Keratinocyte (primary cell): ENCODE measurements at regions not wholly inside any gene's neighbourhood (a gene's known extent, or its start where the extent isn't known, plus 50 kb on each side); places are given as distances from the start of the nearest gene placed in this dataset.

Experiments used
- DNase-seq: peaks from one replicate; pipeline ENCODE4 v3.0.0-alpha.2; 2011; ENCODE audit warnings: low read depth, missing footprints, low spot score
- FAIRE-seq: peaks from 2 replicates; lab custom pipeline; 2011; peaks lifted over from hg19 to GRCh38; lab: Jason Lieb, UNC
- H2AFZ ChIP-seq: 2 replicates; pipeline ENCODE4 v1.6.0; 2012; ENCODE audit warnings: low read length, control low read depth, inconsistent platforms; ENCODE audit not compliant: control insufficient read depth
- H3K27ac ChIP-seq: 2 replicates; pipeline ENCODE4 v1.5.1; 2011; ENCODE audit warnings: low read length; ENCODE audit not compliant: control insufficient read depth, insufficient read depth
- H3K27me3 ChIP-seq: 3 replicates; pipeline ENCODE4 v1.6.0; 2011; ENCODE audit warnings: low read length; ENCODE audit not compliant: control insufficient read depth, insufficient read depth; ENCODE audit errors: extremely low read depth
- H3K36me3 ChIP-seq, 2 experiments: 2 replicates in 1 of 2; 3 replicates in 1 of 2; pipeline ENCODE4 v1.5.1; 2011; ENCODE audit warnings: low read length in 2 of 2, mild to moderate bottlenecking in 1 of 2; ENCODE audit not compliant: control insufficient read depth in 2 of 2, insufficient read depth in 2 of 2; ENCODE audit errors: extremely low read depth in 1 of 2
- H3K4me1 ChIP-seq: 3 replicates; pipeline ENCODE4 v1.5.1; 2011; ENCODE audit warnings: low read length; ENCODE audit not compliant: control insufficient read depth, insufficient read depth; ENCODE audit errors: extremely low read depth
- H3K4me2 ChIP-seq: 3 replicates; pipeline ENCODE4 v1.6.0; 2011; ENCODE audit warnings: low read depth, low read length; ENCODE audit not compliant: control insufficient read depth, insufficient read depth; ENCODE audit errors: extremely low read depth
- H3K4me3 ChIP-seq, 3 experiments: fragments of 200-600 bp in 1 of 3; sonication (generic) in 1 of 3; 2 replicates in 2 of 3; 3 replicates in 1 of 3; pipeline ENCODE4 v1.5.1; 2011 to 2016; ENCODE audit warnings: low read length in 3 of 3, mild to moderate bottlenecking in 3 of 3, control low read depth in 2 of 3, inconsistent platforms in 1 of 3, low read depth in 1 of 3, mixed read lengths in 1 of 3, mixed run types in 1 of 3, moderate library complexity in 1 of 3; ENCODE audit not compliant: control insufficient read depth in 2 of 3, insufficient read depth in 2 of 3; ENCODE audit errors: extremely low read depth in 1 of 3
- H3K79me2 ChIP-seq: 2 replicates; pipeline ENCODE4 v1.6.0; 2012; ENCODE audit warnings: low read length; ENCODE audit not compliant: control insufficient read depth, insufficient read depth
- H3K9ac ChIP-seq: 3 replicates; pipeline ENCODE4 v1.6.0; 2011; ENCODE audit warnings: low read length; ENCODE audit not compliant: control insufficient read depth, insufficient read depth; ENCODE audit errors: extremely low read depth
- H3K9me1 ChIP-seq: 3 replicates; pipeline ENCODE4 v1.6.0; 2011; ENCODE audit warnings: low read length; ENCODE audit not compliant: control insufficient read depth, insufficient read depth; ENCODE audit errors: extremely low read depth
- H3K9me3 ChIP-seq: 2 replicates; pipeline ENCODE4 v1.5.1; 2012; ENCODE audit warnings: low read depth, low read length; ENCODE audit not compliant: control insufficient read depth
- H4K20me1 ChIP-seq: 3 replicates; pipeline ENCODE4 v1.6.0; 2011; ENCODE audit warnings: low read length; ENCODE audit not compliant: control insufficient read depth, insufficient read depth; ENCODE audit errors: extremely low read depth
- CTCF ChIP-seq, 3 experiments: IDR thresholded peaks in 1 of 3; conservative IDR thresholded peaks in 1 of 3; optimal IDR thresholded peaks in 1 of 3; 2 replicates in 2 of 3; 3 replicates in 1 of 3; pipeline versions ENCODE3 to v1.5.1; 2011; ENCODE audit warnings: low read length in 3 of 3, mild to moderate bottlenecking in 3 of 3, moderate library complexity in 2 of 3, control low read depth in 1 of 3, inconsistent platforms in 1 of 3; ENCODE audit not compliant: insufficient read depth in 2 of 3; ENCODE audit errors: extremely low read depth in 1 of 3
- EZH2 ChIP-seq: IDR thresholded peaks from one replicate; pipeline ENCODE4 v1.6.1; 2012; ENCODE audit warnings: inconsistent platforms, mild to moderate bottlenecking, low read length, moderate library complexity
- dilution Hi-C: fragments of 300-500 bp; cut with MboI; formaldehyde crosslinking; loops from one replicate; pipeline ENCODE4 v1.7.0; 2020; ENCODE audit warnings: low sequenced_read_pairs; ENCODE audit not compliant: extremely low pct_ligation_motif_present

GRCh38 chr6:113143206-113143605 lies 713.9 kb upstream of the MARCKS start:
- no peak overlapping the region for H2AFZ ChIP-seq
- no peak overlapping the region for H3K9ac ChIP-seq
- TF ChIP-seq CTCF (optimal IDR thresholded peaks at IDR 0.05 in 1 of 3, IDR thresholded peaks at IDR 0.05 in 1 of 3, conservative IDR thresholded peaks at IDR 0.05 in 1 of 3; ENCODE audit: extremely low read depth in 1 of 3, insufficient read depth in 2 of 3, low read length in 3 of 3) (no peak), EZH2 (no peak)
- H3K4me2 ChIP-seq: no peak overlapping the region
- dilution Hi-C loops: no loop called here
- FAIRE-seq: no peak
- H3K9me1 ChIP-seq: no peaks in the 10 kb centered on the region
- no peak overlapping the region for H3K27ac ChIP-seq
- H3K36me3 ChIP-seq: no peaks in the 10 kb centered on the region
- no peaks in the 10 kb centered on the region for H3K9me3 ChIP-seq
- no peak overlapping the region for H3K4me3 ChIP-seq
- no peak for DNase-seq
- no peaks in the 10 kb centered on the region for H3K27me3 ChIP-seq
- H3K79me2 ChIP-seq: no peaks in the 10 kb centered on the region
- no peaks in the 10 kb centered on the region for H4K20me1 ChIP-seq
- no peaks in the 10 kb centered on the region for H3K4me1 ChIP-seq

- Histone ChIP-seq H3K9me1 (no peaks in the 10 kb centered on the region), H3K79me2 (no peaks in the 10 kb centered on the region), H3K27me3 (no peaks in the 10 kb centered on the region), H3K36me3 (no peaks in the 10 kb centered on the region), H3K4me2 (no peak overlapping the region), H3K9me3 (no peaks in the 10 kb centered on the region), H3K27ac (no peak overlapping the region), H3K4me1 (no peaks in the 10 kb centered on the region), H2AFZ (no peak overlapping the region), H4K20me1 (no peaks in the 10 kb centered on the region), H3K4me3 (no peak overlapping the region), H3K9ac (no peak overlapping the region)
- TF ChIP-seq EZH2 (no peak), CTCF (optimal IDR thresholded peaks at IDR 0.05 in 1 of 3, IDR thresholded peaks at IDR 0.05 in 1 of 3, conservative IDR thresholded peaks at IDR 0.05 in 1 of 3; ENCODE audit: extremely low read depth in 1 of 3, insufficient read depth in 2 of 3, low read length in 3 of 3) (no peak)
- dilution Hi-C loops: no loop called here
- FAIRE-seq (no peak), DNase-seq (no peak)
Observed at GRCh38 chr6:113144117-113144516, 713.0 kb upstream of the MARCKS start.
